Liver (tissue), 8 donors: ENCODE measurements at regions not wholly inside any gene's neighbourhood (a gene's known extent, or its start where the extent isn't known, plus 50 kb on each side); places are given as distances from the start of the nearest gene placed in this dataset.

Experiments used
- DNase-seq: peaks from one replicate; pipeline ENCODE4 v3.0.0-alpha.2; 2017; ENCODE audit warnings: low spot score
- H3K27ac ChIP-seq, 2 donors: one replicate each; pipeline ENCODE4 v1.7.0; 2013; ENCODE audit warnings: inconsistent platforms in 2 of 2, low read length in 2 of 2, control low read depth in 1 of 2, low read depth in 1 of 2, mild to moderate bottlenecking in 1 of 2
- H3K27me3 ChIP-seq, 4 donors: one replicate each; pipeline versions ENCODE4 v1.6.1 to v1.7.0; 2013; ENCODE audit warnings: low read length in 3 of 4, inconsistent platforms in 1 of 4, mild to moderate bottlenecking in 1 of 4, moderate library complexity in 1 of 4; ENCODE audit not compliant: control insufficient read depth in 4 of 4, insufficient read depth in 4 of 4
- H3K36me3 ChIP-seq, 4 donors: one replicate each; pipeline versions ENCODE4 v1.6.1 to v1.7.0; 2013; ENCODE audit warnings: low read length in 3 of 4, mild to moderate bottlenecking in 3 of 4, low read depth in 1 of 4, moderate library complexity in 1 of 4; ENCODE audit not compliant: control insufficient read depth in 4 of 4, insufficient read depth in 3 of 4
- H3K4me1 ChIP-seq, 4 donors: one replicate each; pipeline versions ENCODE4 v1.6.1 to v1.7.0; 2013; ENCODE audit warnings: low read length in 3 of 4, mild to moderate bottlenecking in 3 of 4, moderate library complexity in 1 of 4; ENCODE audit not compliant: control insufficient read depth in 4 of 4, insufficient read depth in 4 of 4
- H3K4me3 ChIP-seq, 3 donors: one replicate each; pipeline versions ENCODE4 v1.6.1 to v1.7.0; 2013; ENCODE audit warnings: low read length in 3 of 3, control low read depth in 1 of 3, low read depth in 1 of 3, mild to moderate bottlenecking in 1 of 3
- H3K9ac ChIP-seq, 2 donors: one replicate each; pipeline ENCODE4 v1.7.0; 2013; ENCODE audit warnings: low read length in 2 of 2, mild to moderate bottlenecking in 2 of 2, moderate library complexity in 2 of 2, control low read depth in 1 of 2, low read depth in 1 of 2
- H3K9me3 ChIP-seq, 4 donors: one replicate each; pipeline versions ENCODE4 v1.6.1 to v1.7.0; 2013; ENCODE audit warnings: low read length in 3 of 4; ENCODE audit not compliant: control insufficient read depth in 4 of 4
- EGR1 ChIP-seq, 2 donors: IDR thresholded peaks; 2 replicates each; pipeline ENCODE4 v1.6.1; 2016 to 2018; ENCODE audit warnings: antibody characterized with exemption in 2 of 2, low read depth in 2 of 2
- FOXA1 ChIP-seq: IDR thresholded peaks from 2 replicates; pipeline ENCODE4 v1.6.1; 2016; ENCODE audit warnings: antibody characterized with exemption
- FOXA2 ChIP-seq: IDR thresholded peaks from 2 replicates; pipeline ENCODE4 v1.6.1; 2016; ENCODE audit warnings: antibody characterized with exemption
- GABPA ChIP-seq, 2 donors: IDR thresholded peaks in 1 of 2; conservative IDR thresholded peaks in 1 of 2; 2 replicates each; pipeline ENCODE4 v1.6.1; 2016; ENCODE audit warnings: antibody characterized with exemption in 2 of 2, mild to moderate bottlenecking in 1 of 2, moderate library complexity in 1 of 2
- HNF4A ChIP-seq, 2 donors: conservative IDR thresholded peaks; 2 replicates each; pipeline ENCODE4 v1.6.1; 2016; ENCODE audit warnings: antibody characterized with exemption in 2 of 2, mild to moderate bottlenecking in 2 of 2
- HNF4G ChIP-seq: IDR thresholded peaks from 2 replicates; pipeline ENCODE4 v1.6.1; 2016; ENCODE audit warnings: antibody characterized with exemption
- JUND ChIP-seq, 2 donors: IDR thresholded peaks; 2 replicates each; pipeline ENCODE4 v1.6.1; 2016; ENCODE audit warnings: antibody characterized with exemption in 2 of 2
- NR2F2 ChIP-seq: IDR thresholded peaks from 2 replicates; pipeline ENCODE4 v1.6.1; 2016; ENCODE audit warnings: antibody characterized with exemption
- RAD21 ChIP-seq, 2 donors: IDR thresholded peaks; 2 replicates each; pipeline ENCODE4 v1.6.1; 2016; ENCODE audit warnings: antibody characterized with exemption in 2 of 2, mild to moderate bottlenecking in 2 of 2
- TAF1 ChIP-seq: conservative IDR thresholded peaks from 2 replicates; pipeline ENCODE4 v1.6.1; 2016; ENCODE audit warnings: antibody characterized with exemption, mild to moderate bottlenecking
- WGBS: extraction: QIAGEN DNeasy Blood & Tissue Kit; methylation state at CpG from one replicate; pipeline ENCODE4 v1.1.7; 2013; 5-methylcytosine and 5-hydroxymethylcytosine counted together
- TF ChIP-seq, protein P1 (sequence below): fragments of 150-350 bp; IDR thresholded peaks from 2 replicates; pipeline ENCODE4 v1.5.1; 2017; ENCODE audit warnings: improper control_type of control experiment, low read depth, low read length; ENCODE audit not compliant: missing input control
- TF ChIP-seq, protein P2 (sequence below): IDR thresholded peaks from 2 replicates; pipeline ENCODE4 v1.6.1; 2016; ENCODE audit warnings: antibody characterized with exemption
- TF ChIP-seq, protein P3 (sequence below): IDR thresholded peaks from 2 replicates; pipeline ENCODE4 v1.6.1; 2016; ENCODE audit warnings: antibody characterized with exemption
- TF ChIP-seq, protein P4 (sequence below): IDR thresholded peaks from 2 replicates; pipeline ENCODE4 v1.6.1; 2016; ENCODE audit warnings: antibody characterized with exemption
- TF ChIP-seq, protein P5 (sequence below): IDR thresholded peaks from 2 replicates; pipeline ENCODE4 v1.6.1; 2016; ENCODE audit warnings: antibody characterized with exemption, mild to moderate bottlenecking
- donor health status: healthy.
- donor health status: healthy.
- donor health status: healthy.
- donor health status: healthy.
- donor health status: healthy.

DNA sequence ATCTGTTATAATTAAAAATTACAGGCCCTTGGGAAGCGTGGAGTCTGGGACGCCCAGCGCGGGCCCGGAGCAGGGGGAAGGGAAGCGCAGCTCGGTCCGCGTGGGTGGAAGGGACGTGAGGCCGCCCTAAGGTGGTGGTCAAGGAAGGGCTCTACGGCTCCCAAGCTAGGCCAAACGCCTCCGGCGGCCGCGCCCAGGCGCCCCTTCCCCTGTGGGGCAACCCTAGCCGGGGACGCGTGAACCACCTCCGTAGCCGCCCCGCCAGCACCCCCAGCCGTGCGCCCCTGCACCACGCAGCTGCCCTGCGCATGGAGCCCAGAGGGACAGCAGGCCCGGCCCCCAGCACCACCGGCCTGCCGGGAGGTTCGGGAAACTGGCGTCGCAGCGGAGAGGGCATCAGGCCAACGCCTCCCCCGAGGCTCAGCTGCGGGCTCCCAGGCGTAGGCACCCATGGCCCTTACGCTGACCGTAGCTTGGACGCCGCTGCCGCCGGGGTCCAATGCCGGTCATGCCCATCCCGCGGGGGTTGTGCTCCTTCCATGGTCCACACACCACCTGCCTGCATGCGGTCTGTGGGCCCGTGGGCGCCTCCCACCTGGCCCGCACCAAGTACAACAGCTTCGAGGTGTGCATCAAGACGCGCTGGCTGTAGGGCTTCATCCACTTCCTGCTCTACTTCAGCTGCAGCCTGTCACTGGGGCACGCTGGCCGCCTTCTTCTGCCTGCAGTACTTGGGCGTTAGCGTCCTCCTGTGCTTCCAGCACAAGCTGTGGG, 166.7 kb downstream of the SEPTIN7 start (continued):
- no peak for TF ChIP-seq FOXA2
- TF ChIP-seq HNF4A (conservative IDR thresholded peaks at IDR 0.05), result no peak
- TF ChIP-seq NR2F2, result no peak

DNA sequence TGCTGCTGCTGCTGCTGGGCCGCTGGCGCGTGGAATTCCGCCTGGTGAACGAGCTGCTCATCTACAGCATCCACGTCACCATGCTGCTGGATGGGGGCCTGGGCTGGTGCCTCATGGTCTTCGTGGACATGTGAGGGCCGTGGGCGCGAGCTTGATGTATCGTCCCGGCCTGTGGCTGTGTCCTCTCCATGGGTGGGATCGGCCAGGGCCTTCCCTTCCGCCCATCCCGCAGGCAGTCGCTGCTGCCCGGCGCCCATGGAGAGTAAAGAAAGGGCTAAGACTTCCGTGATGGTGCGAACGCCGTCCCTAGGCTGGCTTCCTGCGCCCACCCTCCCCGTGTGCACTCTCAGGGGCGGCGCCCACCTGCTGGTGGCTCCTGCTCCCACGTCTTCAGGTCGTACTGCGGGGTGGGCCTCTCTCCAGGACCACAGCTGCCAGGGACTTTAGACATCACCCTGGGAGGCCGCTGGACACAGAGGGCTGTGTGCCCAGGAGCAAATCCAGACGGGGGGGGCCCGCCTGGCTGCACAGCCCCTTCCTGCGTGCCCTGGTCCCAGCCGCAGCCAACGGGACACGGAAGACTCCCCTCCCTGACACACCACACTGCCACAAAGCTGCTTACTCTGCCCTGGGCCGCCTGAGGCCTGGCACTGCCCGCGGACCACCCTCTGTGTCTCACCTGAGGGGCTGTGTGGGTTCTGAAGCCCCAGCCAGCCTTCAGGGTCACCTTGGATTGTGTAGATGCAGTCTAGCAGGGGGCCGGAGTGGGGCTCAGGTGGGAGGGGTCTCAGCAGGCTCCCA, 167.5 kb downstream of the SEPTIN7 start:
- TF ChIP-seq, protein P1, sequence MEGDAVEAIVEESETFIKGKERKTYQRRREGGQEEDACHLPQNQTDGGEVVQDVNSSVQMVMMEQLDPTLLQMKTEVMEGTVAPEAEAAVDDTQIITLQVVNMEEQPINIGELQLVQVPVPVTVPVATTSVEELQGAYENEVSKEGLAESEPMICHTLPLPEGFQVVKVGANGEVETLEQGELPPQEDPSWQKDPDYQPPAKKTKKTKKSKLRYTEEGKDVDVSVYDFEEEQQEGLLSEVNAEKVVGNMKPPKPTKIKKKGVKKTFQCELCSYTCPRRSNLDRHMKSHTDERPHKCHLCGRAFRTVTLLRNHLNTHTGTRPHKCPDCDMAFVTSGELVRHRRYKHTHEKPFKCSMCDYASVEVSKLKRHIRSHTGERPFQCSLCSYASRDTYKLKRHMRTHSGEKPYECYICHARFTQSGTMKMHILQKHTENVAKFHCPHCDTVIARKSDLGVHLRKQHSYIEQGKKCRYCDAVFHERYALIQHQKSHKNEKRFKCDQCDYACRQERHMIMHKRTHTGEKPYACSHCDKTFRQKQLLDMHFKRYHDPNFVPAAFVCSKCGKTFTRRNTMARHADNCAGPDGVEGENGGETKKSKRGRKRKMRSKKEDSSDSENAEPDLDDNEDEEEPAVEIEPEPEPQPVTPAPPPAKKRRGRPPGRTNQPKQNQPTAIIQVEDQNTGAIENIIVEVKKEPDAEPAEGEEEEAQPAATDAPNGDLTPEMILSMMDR, result no peak
- TF ChIP-seq EGR1 (IDR thresholded peaks at IDR 0.05; ENCODE audit: low read depth in 2 of 2), result no peak
- TF ChIP-seq, protein P2, sequence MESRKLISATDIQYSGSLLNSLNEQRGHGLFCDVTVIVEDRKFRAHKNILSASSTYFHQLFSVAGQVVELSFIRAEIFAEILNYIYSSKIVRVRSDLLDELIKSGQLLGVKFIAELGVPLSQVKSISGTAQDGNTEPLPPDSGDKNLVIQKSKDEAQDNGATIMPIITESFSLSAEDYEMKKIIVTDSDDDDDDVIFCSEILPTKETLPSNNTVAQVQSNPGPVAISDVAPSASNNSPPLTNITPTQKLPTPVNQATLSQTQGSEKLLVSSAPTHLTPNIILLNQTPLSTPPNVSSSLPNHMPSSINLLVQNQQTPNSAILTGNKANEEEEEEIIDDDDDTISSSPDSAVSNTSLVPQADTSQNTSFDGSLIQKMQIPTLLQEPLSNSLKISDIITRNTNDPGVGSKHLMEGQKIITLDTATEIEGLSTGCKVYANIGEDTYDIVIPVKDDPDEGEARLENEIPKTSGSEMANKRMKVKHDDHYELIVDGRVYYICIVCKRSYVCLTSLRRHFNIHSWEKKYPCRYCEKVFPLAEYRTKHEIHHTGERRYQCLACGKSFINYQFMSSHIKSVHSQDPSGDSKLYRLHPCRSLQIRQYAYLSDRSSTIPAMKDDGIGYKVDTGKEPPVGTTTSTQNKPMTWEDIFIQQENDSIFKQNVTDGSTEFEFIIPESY, result no peak
- no peak for TF ChIP-seq GABPA (IDR thresholded peaks at IDR 0.05 in 1 of 2, conservative IDR thresholded peaks at IDR 0.05 in 1 of 2)
- no peak for TF ChIP-seq FOXA1
- TF ChIP-seq, protein P3, sequence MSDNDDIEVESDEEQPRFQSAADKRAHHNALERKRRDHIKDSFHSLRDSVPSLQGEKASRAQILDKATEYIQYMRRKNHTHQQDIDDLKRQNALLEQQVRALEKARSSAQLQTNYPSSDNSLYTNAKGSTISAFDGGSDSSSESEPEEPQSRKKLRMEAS, result no peak
- TF ChIP-seq RAD21 (IDR thresholded peaks at IDR 0.05), result no peak
- peaks cover 0 to 3% (median 0%) of the 10 kb centered on the region in 4 donors for H3K27me3 ChIP-seq
- no peak for DNase-seq
- H3K9ac ChIP-seq, result no peak overlapping the region
- H3K4me1 ChIP-seq, result peaks cover 0 to 9% (median 4%) of the 10 kb centered on the region in 4 donors
- no peaks in the 10 kb centered on the region for H3K36me3 ChIP-seq
- H3K27ac ChIP-seq, result no peak overlapping the region
- 90% methylated on average over 40 of the region's 40 CpGs for WGBS
- H3K4me3 ChIP-seq, result no peak overlapping the region
- H3K9me3 ChIP-seq, result no peaks in the 10 kb centered on the region

DNA sequence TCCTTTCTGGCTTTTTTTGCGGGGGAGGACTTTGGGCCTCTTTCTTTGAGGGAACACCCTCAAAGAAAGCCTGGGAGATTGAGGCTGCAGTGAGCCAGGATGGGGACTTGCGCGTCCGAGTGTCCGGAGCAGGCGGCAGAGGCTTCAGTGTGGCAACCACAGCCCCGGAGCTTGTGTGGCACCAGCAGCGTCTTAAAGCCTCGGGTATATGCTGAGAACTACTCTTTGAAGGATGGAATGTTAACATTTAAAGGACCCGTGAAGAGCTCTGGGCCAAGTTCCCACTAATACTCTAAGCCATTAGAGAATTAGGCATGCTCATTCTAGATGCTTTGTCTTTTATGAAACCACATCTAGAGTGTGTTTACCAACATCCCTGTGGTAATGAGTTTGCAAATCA, 168.2 kb downstream of the SEPTIN7 start:
- H3K27ac ChIP-seq, result no peak overlapping the region
- WGBS, result 90% methylated on average over 10 of the region's 10 CpGs
- H3K9me3 ChIP-seq, result no peaks in the 10 kb centered on the region
- no peak overlapping the region for H3K9ac ChIP-seq
- no peaks in the 10 kb centered on the region for H3K36me3 ChIP-seq
- H3K4me1 ChIP-seq, result peaks cover 0 to 9% (median 4%) of the 10 kb centered on the region in 4 donors
- no peak overlapping the region for H3K4me3 ChIP-seq
- DNase-seq, result no peak
- H3K27me3 ChIP-seq, result peaks cover 0 to 3% (median 0%) of the 10 kb centered on the region in 4 donors
- TF ChIP-seq RAD21 (IDR thresholded peaks at IDR 0.05) (no peak), TAF1 (no peak), GABPA (IDR thresholded peaks at IDR 0.05 in 1 of 2, conservative IDR thresholded peaks at IDR 0.05 in 1 of 2) (no peak), HNF4G (no peak), FOXA2 (no peak), JUND (IDR thresholded peaks at IDR 0.05) (no peak)
- TF ChIP-seq, protein P4, sequence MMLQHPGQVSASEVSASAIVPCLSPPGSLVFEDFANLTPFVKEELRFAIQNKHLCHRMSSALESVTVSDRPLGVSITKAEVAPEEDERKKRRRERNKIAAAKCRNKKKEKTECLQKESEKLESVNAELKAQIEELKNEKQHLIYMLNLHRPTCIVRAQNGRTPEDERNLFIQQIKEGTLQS, result no peak
- TF ChIP-seq, protein P5, sequence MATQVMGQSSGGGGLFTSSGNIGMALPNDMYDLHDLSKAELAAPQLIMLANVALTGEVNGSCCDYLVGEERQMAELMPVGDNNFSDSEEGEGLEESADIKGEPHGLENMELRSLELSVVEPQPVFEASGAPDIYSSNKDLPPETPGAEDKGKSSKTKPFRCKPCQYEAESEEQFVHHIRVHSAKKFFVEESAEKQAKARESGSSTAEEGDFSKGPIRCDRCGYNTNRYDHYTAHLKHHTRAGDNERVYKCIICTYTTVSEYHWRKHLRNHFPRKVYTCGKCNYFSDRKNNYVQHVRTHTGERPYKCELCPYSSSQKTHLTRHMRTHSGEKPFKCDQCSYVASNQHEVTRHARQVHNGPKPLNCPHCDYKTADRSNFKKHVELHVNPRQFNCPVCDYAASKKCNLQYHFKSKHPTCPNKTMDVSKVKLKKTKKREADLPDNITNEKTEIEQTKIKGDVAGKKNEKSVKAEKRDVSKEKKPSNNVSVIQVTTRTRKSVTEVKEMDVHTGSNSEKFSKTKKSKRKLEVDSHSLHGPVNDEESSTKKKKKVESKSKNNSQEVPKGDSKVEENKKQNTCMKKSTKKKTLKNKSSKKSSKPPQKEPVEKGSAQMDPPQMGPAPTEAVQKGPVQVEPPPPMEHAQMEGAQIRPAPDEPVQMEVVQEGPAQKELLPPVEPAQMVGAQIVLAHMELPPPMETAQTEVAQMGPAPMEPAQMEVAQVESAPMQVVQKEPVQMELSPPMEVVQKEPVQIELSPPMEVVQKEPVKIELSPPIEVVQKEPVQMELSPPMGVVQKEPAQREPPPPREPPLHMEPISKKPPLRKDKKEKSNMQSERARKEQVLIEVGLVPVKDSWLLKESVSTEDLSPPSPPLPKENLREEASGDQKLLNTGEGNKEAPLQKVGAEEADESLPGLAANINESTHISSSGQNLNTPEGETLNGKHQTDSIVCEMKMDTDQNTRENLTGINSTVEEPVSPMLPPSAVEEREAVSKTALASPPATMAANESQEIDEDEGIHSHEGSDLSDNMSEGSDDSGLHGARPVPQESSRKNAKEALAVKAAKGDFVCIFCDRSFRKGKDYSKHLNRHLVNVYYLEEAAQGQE, result no peak
- TF ChIP-seq, protein P2, result no peak
- TF ChIP-seq, protein P3, result no peak
